A673 (cell line): ENCODE measurements at regions not wholly inside any gene's neighbourhood (a gene's known extent, or its start where the extent isn't known, plus 50 kb on each side); places are given as distances from the start of the nearest gene placed in this dataset.

Experiments used
- CTCF ChIP-seq: fragments of 300-800, 200-600 bp; sonication (generic); conservative IDR thresholded peaks from 2 replicates; pipeline ENCODE4 v1.5.1; 2017; ENCODE audit warnings: low read depth, mild to moderate bottlenecking, antibody characterized with exemption, low read length, moderate library complexity, mixed read lengths
- EZH2 ChIP-seq: fragments of 200-600 bp; sonication (generic); IDR thresholded peaks from 2 replicates; pipeline ENCODE4 v1.6.1; 2017; ENCODE audit warnings: borderline replicate concordance, low read depth, mild to moderate bottlenecking, mixed read lengths, antibody characterized with exemption, low read length; ENCODE audit not compliant: poor library complexity, severe bottlenecking

- TF ChIP-seq CTCF (no peak), EZH2 (no peak)
Measured at GRCh38 chr14:71467361-71467811, 464.8 kb upstream of the RGS6 start.
